CD14-positive monocyte (primary cell): ENCODE measurements at regions not wholly inside any gene's neighbourhood (a gene's known extent, or its start where the extent isn't known, plus 50 kb on each side); places are given as distances from the start of the nearest gene placed in this dataset.

Experiments used
- DNase-seq, 3 donors: peaks; one replicate each; pipeline ENCODE4 v3.0.0-alpha.2; 2011 to 2022
- H2AFZ ChIP-seq: 2 replicates; pipeline ENCODE4 v1.6.0; 2012; ENCODE audit warnings: mild to moderate bottlenecking, low read depth, low read length, inconsistent platforms; ENCODE audit not compliant: insufficient read depth, poor library complexity, severe bottlenecking
- H3K27ac ChIP-seq, 2 donors: 1 replicate in 1 of 2; 2 replicates in 1 of 2; pipeline ENCODE4 v1.5.1; 2012 to 2013; ENCODE audit warnings: low read length in 2 of 2, control low read depth in 1 of 2, inconsistent platforms in 1 of 2, low read depth in 1 of 2, mild to moderate bottlenecking in 1 of 2
- H3K27me3 ChIP-seq, 2 donors: one replicate each; pipeline versions ENCODE4 v1.6.0 to v1.6.1; 2011 to 2013; ENCODE audit warnings: low read length in 2 of 2; ENCODE audit not compliant: control insufficient read depth in 2 of 2, insufficient read depth in 2 of 2
- H3K36me3 ChIP-seq, 2 donors: replicated peaks in 1 of 2; 1 replicate in 1 of 2; 2 replicates in 1 of 2; pipeline versions ENCODE4 v1.5.1 to v1.6.1; 2012 to 2013; ENCODE audit warnings: low read length in 2 of 2, control low read depth in 1 of 2, inconsistent platforms in 1 of 2, mild to moderate bottlenecking in 1 of 2; ENCODE audit not compliant: insufficient read depth in 2 of 2, control insufficient read depth in 1 of 2
- H3K4me1 ChIP-seq, 2 donors: 1 replicate in 1 of 2; 2 replicates in 1 of 2; pipeline versions ENCODE4 v1.5.1 to v1.6.1; 2012 to 2013; ENCODE audit warnings: low read length in 2 of 2, control low read depth in 1 of 2, inconsistent platforms in 1 of 2, mild to moderate bottlenecking in 1 of 2, moderate library complexity in 1 of 2; ENCODE audit not compliant: insufficient read depth in 2 of 2, control insufficient read depth in 1 of 2
- H3K4me2 ChIP-seq: replicated peaks from 2 replicates; pipeline ENCODE3; 2012; ENCODE audit warnings: low read length, moderate library complexity, mild to moderate bottlenecking; ENCODE audit not compliant: poor library complexity, severe bottlenecking; ENCODE audit errors: extremely low read depth
- H3K4me3 ChIP-seq, 3 experiments: fragments of 200-600 bp in 1 of 3; sonication (generic) in 1 of 3; replicated peaks in 1 of 3; 1 replicate in 2 of 3; 2 replicates in 1 of 3; pipeline ENCODE4 v1.5.1; 2011 to 2013; ENCODE audit warnings: low read length in 3 of 3, mild to moderate bottlenecking in 3 of 3, control low read depth in 2 of 3, low read depth in 2 of 3, inconsistent platforms in 1 of 3, moderate library complexity in 1 of 3
- H3K79me2 ChIP-seq: 2 replicates; pipeline ENCODE4 v1.6.0; 2012; ENCODE audit warnings: mild to moderate bottlenecking, control low read depth, inconsistent platforms, low read length, moderate library complexity; ENCODE audit not compliant: insufficient read depth
- H3K9ac ChIP-seq: 2 replicates; pipeline ENCODE4 v1.6.0; 2017; ENCODE audit warnings: low read length, mild to moderate bottlenecking; ENCODE audit not compliant: insufficient read depth, poor library complexity, severe bottlenecking
- H3K9me3 ChIP-seq, 2 donors: replicated peaks in 1 of 2; 1 replicate in 1 of 2; 2 replicates in 1 of 2; pipeline versions ENCODE4 v1.5.1 to v1.6.1; 2012 to 2013; ENCODE audit warnings: low read length in 2 of 2, control low read depth in 1 of 2; ENCODE audit not compliant: control insufficient read depth in 1 of 2, insufficient read depth in 1 of 2
- H4K20me1 ChIP-seq: 2 replicates; pipeline ENCODE4 v1.6.0; 2012; ENCODE audit warnings: mild to moderate bottlenecking, low read length, control low read depth, moderate library complexity; ENCODE audit not compliant: insufficient read depth
- H3K27ac Mint-ChIP-seq, 7 donors: one replicate each; pipeline ENCODE4 v1.8.0; 2020; ENCODE audit warnings: mild to moderate bottlenecking in 7 of 7, mixed read lengths in 7 of 7, moderate library complexity in 6 of 7, inconsistent platforms in 2 of 7
- H3K27me3 Mint-ChIP-seq, 3 donors: one replicate each; pipeline ENCODE4 v1.8.0; 2021 to 2022; ENCODE audit warnings: low read depth in 3 of 3, mild to moderate bottlenecking in 3 of 3, mixed read lengths in 3 of 3, moderate library complexity in 3 of 3, inconsistent platforms in 1 of 3
- H3K36me3 Mint-ChIP-seq, 2 donors: one replicate each; pipeline ENCODE4 v1.8.0; 2020; ENCODE audit warnings: mixed read lengths in 2 of 2, inconsistent platforms in 1 of 2, mild to moderate bottlenecking in 1 of 2
- H3K4me1 Mint-ChIP-seq: one replicate; pipeline ENCODE4 v1.8.0; 2020; ENCODE audit warnings: mild to moderate bottlenecking, mixed read lengths
- H3K4me3 Mint-ChIP-seq, 2 donors: one replicate each; pipeline ENCODE4 v1.8.0; 2020; ENCODE audit warnings: mild to moderate bottlenecking in 2 of 2, mixed read lengths in 2 of 2, moderate library complexity in 1 of 2
- H3K9me3 Mint-ChIP-seq, 7 donors: one replicate each; pipeline ENCODE4 v1.8.0; 2020 to 2022; ENCODE audit warnings: mixed read lengths in 7 of 7, mild to moderate bottlenecking in 6 of 7, moderate library complexity in 6 of 7, inconsistent platforms in 2 of 7
- CTCF ChIP-seq: fragments of 200-600 bp; IDR thresholded peaks from one replicate; pipeline ENCODE4 v1.8.0; 2022; ENCODE audit warnings: antibody characterized with exemption, mild to moderate bottlenecking
- WGBS: methylation state at CpG from one replicate; pipeline ENCODE4 v1.1.5; 2013; ENCODE audit warnings: missing lambda C conversion rate; ENCODE audit not compliant: insufficient coverage; 5-methylcytosine and 5-hydroxymethylcytosine counted together
- intact Hi-C, 2 donors: fragments of 100-400 bp; cut with micrococcal nuclease; formaldehyde crosslinking; loops; one replicate each; pipeline versions ENCODE4 v1.15.0 to v1.15.1; 2023

GRCh38 chr3:110504401-110504800 lies 567.2 kb upstream of the NECTIN3 start:
- Mint-ChIP-seq H3K36me3 (no peaks in the 10 kb centered on the region), H3K4me3 (no peak overlapping the region), H3K4me1 (no peaks in the 10 kb centered on the region), H3K27ac (no peak overlapping the region), H3K9me3 (peaks cover 2 to 11% (median 3%) of the 10 kb centered on the region in 7 donors), H3K27me3 (no peaks in the 10 kb centered on the region)
- Histone ChIP-seq H3K79me2 (no peaks in the 10 kb centered on the region), H4K20me1 (no peaks in the 10 kb centered on the region), H3K27ac (no peak overlapping the region), H3K4me2 (no peak overlapping the region), H2AFZ (no peak overlapping the region), H3K27me3 (no peaks in the 10 kb centered on the region), H3K36me3 (no peaks in the 10 kb centered on the region), H3K9ac (no peak overlapping the region), H3K4me3 (no peak overlapping the region), H3K4me1 (no peaks in the 10 kb centered on the region), H3K9me3 (no peaks in the 10 kb centered on the region)
- intact Hi-C loops = no loop called here
- DNase-seq = no peak
- no peak for TF ChIP-seq CTCF
- no CpG with 5 or more reads among the region's 2 CpGs for WGBS

GRCh38 chr3:110504901-110505300 lies 566.7 kb upstream of the NECTIN3 start:
- Histone ChIP-seq H2AFZ (no peak overlapping the region), H4K20me1 (no peaks in the 10 kb centered on the region), H3K4me2 (no peak overlapping the region), H3K4me1 (no peaks in the 10 kb centered on the region), H3K27me3 (no peaks in the 10 kb centered on the region), H3K36me3 (no peaks in the 10 kb centered on the region), H3K9ac (no peak overlapping the region), H3K27ac (no peak overlapping the region), H3K4me3 (no peak overlapping the region), H3K9me3 (no peaks in the 10 kb centered on the region), H3K79me2 (no peaks in the 10 kb centered on the region)
- no peak overlapping the region for H3K27ac Mint-ChIP-seq
- H3K4me1 Mint-ChIP-seq = no peaks in the 10 kb centered on the region
- no peaks in the 10 kb centered on the region for H3K36me3 Mint-ChIP-seq
- H3K9me3 Mint-ChIP-seq = peaks cover 2 to 11% (median 3%) of the 10 kb centered on the region in 7 donors
- DNase-seq = no peak
- H3K4me3 Mint-ChIP-seq = no peak overlapping the region
- intact Hi-C loops = no loop called here
- WGBS = 100% methylated on average over 1 of the region's 4 CpGs
- no peaks in the 10 kb centered on the region for H3K27me3 Mint-ChIP-seq
- no peak for TF ChIP-seq CTCF
